ENCODE measurements at regions not wholly inside any gene's neighbourhood (a gene's known extent, or its start where the extent isn't known, plus 50 kb on each side); places are given as distances from the start of the nearest gene placed in this dataset.
"Not testable (repeated sequence)": the region's sequence is repeated elsewhere in the genome, so short reads cannot be mapped to it uniquely, and the experiment has no call there.

GRCh38 chr20:50433001-50433761, 77.0 kb upstream of the PTPN1 start:
- no peak for DNase-seq

DNA sequence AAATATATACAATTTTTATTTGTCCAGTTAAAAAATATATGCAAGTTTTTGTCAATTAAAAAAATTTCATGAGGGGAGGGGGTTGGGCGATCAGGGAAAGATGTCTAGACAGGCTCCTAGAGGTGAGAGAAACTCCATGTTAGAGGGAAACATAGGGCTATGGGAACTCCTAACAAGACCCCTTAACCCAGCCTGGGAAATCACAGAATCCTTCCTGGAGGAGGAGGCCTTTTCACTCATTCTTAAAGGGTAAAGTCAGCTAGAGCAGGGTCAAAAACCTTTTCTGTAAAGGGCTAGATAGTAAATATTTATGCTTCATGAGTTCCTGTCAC, 75.9 kb upstream of the PTPN1 start:
- DNase-seq: no peak

- DNase-seq: no peak
These were observed 75.4 kb upstream of the PTPN1 start for GRCh38 chr20:50434653-50435396.

GRCh38 chr20:50435397-50436051, 74.7 kb upstream of the PTPN1 start:
- no peak for DNase-seq

- DNase-seq: no peak
These were observed 74.0 kb upstream of the PTPN1 start for GRCh38 chr20:50436052-50436656.

- DNase-seq: no peak
These were observed 73.5 kb upstream of the PTPN1 start for GRCh38 chr20:50436696-50437095.

GRCh38 chr20:50438986-50439407, 71.2 kb upstream of the PTPN1 start:
- no peak for DNase-seq

DNA sequence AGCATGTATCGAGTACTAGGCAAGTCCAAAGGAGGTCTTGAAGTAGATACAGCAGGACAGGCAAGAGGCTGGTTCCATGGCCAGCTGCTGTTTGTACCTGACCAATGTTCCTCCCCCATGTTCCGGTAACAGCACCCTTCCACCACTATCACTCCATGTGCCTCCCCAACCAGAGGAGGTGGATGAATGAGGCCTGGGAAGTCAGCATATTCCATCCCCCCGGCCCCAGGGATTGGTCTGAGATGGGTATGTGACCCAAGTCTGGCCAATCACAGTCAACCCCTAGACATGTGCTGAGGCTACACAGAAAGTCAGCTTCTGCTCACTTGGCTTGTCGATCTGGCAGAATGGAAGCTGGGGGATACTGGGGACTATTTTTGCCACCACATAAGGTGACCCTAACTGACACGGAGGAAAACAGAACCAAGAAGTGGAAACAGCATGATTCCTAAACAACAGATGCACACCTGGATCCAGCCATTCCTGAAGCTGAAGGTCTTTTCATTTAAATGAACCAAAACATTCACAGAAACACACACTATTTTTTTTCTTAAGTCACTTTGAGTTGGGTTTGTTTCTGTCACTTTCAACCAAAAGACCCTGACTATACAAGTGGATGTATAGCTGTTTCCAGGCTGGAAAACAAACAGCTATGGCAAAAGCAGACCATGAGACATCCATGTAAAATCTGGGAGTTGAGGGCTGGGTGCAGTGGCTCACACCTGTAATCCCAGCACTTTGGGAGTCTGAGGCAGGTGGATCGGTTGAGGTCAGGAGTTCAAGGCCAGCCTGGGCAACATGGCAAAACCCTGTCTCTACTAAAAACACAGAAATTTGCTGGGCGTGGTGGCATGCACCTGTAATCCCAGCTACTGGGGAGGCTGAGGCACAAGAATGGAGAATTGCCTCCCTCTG, 70.4 kb upstream of the PTPN1 start:
- DNase-seq: no peak

GRCh38 chr20:50442512-50442911, 67.7 kb upstream of the PTPN1 start:
- DNase-seq: no peak

DNA sequence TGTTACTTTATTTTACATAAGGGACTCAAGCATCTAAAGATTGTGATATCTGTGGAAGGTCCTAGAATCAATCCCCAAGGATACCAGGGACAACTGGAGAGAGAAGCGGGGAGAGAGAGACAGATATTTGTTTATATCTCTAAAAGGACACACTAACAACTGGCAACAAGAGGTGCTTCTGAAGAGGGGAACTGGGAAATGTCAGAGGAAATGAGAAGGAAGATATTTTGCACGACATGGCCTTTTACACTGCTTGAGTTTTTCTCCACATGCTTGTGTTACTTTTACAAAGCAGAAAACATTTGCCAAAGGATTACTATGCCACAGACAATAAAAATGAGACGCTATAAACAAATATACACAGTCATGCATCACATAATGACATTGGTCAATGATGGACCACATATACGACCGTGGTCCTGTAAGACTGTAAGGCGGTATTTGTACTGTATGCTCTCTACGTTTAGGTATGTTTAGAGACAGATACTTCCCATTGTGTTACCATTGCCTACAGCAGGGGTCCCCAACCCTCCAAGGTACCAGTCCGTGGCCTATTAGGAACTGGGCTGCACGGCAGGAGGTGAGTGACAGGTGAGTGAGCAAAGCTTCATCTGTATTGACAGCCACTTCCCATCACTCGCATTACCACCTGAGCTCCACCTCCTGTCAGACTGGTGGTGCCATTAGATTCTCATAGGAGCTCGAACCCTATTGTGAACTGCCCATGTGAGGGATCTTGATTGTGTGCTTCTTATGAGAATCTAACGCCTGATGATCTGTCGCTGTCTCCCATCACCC, 64.6 kb upstream of the PTPN1 start:
- no peak for DNase-seq

DNA sequence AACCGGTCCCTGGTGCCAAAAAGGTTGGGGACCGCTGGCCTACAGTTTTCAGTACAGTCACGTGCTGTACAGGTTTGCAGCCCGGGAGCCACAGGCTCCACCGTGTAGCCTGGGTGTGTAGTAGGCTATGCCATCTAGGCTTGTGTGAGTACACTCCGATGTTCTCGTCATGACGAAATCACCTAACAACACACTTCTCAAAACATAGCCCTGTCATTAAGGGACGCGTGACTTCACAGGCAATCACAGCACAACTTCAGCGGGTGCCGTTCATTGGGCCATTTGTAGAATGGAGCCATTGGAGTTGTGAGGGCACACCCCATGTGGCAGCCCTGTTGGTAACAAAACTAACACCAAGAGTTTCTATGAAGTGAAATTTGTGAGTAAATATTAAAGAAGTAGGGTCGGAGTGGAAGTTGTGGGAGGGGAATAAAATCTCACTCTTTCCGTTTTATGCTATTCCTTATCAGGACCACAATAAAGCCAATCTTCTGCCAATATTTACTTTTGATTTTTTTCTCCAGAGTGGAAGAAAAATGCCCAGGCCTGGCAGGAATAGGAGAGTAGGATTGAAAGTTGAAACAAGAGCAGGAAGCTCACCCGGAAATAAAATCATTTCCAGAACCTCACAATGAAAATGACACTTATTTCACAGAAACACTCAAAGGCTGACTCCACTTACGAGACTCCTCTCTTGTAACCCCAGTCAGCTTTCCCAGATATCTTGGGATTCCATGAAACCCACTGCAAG, 63.7 kb upstream of the PTPN1 start:
- DNase-seq: no peak

GRCh38 chr20:50447102-50447804, 62.9 kb upstream of the PTPN1 start:
- no peak for DNase-seq

DNA sequence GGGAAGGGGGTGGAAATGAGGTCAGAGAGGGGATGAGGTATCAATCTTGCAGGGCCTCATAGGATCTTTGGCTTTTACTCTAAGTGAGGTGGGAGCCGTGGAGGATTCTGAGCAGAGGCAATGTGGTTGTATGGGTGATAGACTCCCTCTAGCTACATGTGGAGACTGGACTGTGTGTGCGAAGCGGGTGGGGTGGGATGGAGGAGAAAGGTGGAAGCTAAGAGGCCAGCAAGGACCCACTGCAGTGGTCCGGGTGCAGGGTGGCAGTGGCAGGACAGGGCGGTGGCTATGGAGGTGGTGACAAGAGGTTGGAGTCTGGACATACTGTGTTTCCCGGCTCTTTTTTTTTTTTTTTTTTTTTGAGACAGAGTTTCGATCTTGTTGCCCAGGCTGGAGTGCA, 62.4 kb upstream of the PTPN1 start:
- DNase-seq: no peak

GRCh38 chr20:50448625-50449403, 61.4 kb upstream of the PTPN1 start:
- not testable (repeated sequence) for DNase-seq

- no peak for DNase-seq
These were observed 60.3 kb upstream of the PTPN1 start for GRCh38 chr20:50449738-50450492.

- no peak for DNase-seq
These were observed 59.7 kb upstream of the PTPN1 start for GRCh38 chr20:50450493-50450826.

DNA sequence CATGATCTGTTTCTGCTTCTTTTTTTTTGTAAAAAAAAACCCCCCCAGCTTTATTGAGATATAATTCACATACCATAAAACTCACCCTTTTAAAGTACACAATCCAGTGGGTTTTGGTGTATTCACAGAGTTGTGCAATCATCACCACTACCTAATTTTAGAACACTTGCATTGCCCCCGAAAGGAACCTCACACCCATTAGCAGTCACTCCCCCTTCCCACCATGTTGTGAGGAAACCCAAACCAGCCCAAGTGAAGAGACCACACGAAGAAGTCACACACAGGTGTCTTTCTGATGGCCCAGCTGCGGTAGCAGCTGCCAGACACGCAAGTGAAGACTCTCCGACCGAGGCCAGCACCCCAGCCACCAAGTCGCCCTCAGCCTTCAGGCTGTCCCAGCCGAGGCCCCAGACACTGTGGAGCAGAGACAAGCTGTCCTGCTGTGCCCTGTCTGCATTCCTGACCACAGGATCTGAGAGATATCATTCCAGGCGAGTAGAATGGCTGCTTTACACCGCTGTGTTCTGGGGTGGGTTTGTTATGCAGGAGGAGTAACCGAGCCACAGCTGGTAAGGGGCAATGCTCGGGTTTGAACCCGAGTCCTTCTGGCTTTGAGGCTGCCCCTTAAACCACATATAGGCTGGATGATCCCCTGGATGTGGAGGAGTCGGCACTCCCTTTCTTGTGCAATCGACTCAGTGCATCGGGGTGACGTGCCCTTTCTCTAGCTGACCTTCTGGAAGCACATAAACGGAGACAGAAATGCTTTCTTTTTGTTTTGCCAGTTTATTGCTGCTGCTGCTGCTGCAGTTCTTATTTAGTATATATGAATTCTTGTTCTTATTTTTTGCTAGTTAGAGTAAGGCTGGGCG, 59.1 kb upstream of the PTPN1 start:
- DNase-seq: no peak

Data from femur (tissue), 1 donor.